HG03159 (cell line): ENCODE measurements at regions not wholly inside any gene's neighbourhood (a gene's known extent, or its start where the extent isn't known, plus 50 kb on each side); places are given as distances from the start of the nearest gene placed in this dataset.

Experiments used
- ATAC-seq: cut with Tn5 transposase; IDR thresholded peaks from one replicate; pipeline ENCODE4 v1.9.1; 2021; ENCODE audit warnings: mild to moderate bottlenecking, moderate library complexity; ENCODE audit not compliant: unreplicated experiment

- ATAC-seq: no peak
These were observed 328.1 kb downstream of the SMAD2 start for GRCh38 chr18:47602273-47602897.

DNA sequence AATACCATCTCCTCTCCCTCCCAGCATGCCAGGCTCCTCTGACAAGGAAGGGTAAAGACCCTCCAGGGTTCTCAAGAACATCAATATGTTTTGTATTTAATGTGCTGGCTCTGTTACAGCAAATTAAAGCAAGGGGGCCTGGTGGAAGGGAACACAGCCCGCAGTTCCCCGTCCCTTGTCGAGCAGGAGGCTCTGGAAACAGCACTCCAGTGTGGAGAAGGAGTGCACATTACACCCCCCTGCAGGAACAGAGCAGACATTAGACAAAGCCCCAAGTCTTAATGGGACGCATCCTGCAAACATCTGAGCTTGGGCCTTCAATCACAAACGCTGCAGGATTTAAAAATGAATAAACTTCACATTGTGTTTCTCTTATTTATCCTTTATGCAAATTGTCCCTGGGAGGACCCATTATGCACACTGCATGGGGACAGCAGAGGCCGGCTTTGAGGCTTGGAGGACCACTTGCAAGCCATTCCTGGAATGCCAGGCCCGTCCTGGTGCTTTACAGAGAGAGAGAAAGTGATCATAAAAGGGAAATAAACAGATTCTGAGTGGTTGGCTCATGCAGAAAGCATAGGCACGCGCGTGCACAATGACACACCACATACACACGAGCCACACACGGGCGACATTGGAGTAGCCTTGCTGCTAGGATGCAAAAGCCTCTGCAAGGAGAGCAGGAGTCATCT is 328.7 kb downstream of the SMAD2 start:
- no peak for ATAC-seq

DNA sequence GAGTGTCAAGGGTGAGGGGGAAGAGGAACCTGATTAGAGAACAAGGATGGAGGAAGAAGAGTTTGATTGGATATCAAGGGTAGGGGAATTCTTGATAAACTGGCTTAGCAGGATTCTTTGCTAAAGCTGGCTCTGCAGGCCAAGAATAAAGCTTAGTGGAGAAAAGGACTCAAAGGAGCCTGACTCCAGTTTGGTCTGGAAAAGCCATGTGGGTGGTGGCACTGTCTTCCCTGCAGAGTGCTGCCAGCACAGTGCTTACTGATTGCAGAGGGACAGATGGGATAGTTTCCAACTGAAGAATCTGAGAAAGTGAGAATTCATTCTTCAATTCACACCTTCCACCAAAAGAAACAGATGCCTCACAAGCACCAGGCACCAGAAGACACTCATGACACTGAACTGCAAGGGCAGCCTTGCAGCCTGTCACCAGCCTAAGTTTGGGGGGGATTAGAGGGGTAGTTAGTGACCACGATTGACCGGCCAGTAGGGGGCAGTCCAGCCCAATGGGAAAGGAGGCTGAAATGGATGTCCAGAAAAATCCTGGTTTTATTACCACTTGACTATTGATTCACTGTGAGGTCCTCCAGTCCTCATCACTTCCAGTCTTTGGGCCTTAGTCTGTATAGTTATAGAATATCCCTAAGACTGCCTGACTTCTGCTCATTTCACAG is 334.5 kb downstream of the SMAD2 start:
- ATAC-seq: no peak

GRCh38 chr18:47594621-47595086 is 335.8 kb downstream of the SMAD2 start:
- ATAC-seq: no peak

GRCh38 chr18:47593744-47594472 is 336.6 kb downstream of the SMAD2 start:
- ATAC-seq: no peak

- no peak for ATAC-seq
These were observed 339.0 kb downstream of the SMAD2 start for GRCh38 chr18:47591429-47591828.

- no peak for ATAC-seq
These were observed 336.1 kb upstream of the SKOR2 start for GRCh38 chr18:47587587-47587986.

GRCh38 chr18:47586418-47587070 is 335.1 kb upstream of the SKOR2 start:
- no peak for ATAC-seq

DNA sequence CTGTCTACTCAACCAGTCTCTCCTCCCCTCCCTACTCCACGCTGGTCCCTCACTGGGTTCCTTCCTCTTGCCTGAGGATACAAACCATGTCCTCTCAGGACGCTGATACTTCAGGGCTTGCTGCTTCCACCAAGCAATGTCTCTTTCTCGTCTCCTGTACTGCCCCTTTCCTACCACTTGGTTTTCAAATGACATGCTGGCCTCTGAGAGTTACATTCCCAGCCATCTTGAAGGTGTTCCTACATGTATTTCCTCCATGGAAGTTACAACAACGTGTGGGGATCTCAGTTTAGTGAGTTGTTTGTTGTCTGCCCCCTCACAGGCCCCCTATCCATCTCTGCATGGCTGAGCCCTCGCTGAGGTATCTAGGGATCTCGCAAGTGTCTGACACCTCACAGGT is 334.5 kb upstream of the SKOR2 start:
- no peak for ATAC-seq

DNA sequence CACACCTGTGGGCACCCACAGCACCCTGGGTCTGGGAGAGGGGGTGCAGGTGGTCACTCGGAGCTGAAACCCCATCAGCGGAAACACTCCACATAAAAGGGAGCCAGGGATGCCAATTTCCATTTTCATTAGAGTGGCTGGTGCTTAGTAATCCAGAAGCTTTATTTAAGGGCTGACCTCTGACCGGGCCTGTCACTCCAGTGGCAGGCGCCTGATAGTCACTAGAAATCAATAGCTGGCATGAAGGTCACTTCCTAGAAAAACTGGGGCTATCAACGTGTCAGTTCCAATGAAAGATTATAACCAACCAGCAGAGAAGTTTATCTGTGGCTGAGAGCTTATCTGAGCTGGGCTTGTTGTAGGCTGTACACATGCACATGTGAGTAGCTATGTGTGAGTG is 333.7 kb upstream of the SKOR2 start:
- ATAC-seq: no peak

DNA sequence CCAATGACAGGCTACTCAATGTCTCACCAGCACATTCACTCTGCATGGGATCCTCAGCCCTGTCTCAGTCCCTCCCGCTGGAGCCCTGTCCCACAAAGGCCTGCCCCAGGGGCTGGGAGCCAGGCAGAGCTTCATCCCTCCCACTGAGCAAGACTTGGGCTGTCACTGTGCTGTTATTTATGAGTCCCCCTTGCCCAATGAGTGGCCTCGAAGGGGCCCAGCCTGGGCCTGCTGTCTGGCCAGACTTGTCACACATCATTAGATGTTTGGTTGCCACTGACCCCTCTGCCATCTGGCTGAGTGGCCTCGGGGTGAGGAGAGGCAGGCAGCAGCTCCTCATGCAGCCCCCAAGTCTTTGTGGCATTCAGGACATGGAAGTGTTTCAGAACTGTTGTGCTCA is 330.6 kb upstream of the SKOR2 start:
- ATAC-seq: no peak

DNA sequence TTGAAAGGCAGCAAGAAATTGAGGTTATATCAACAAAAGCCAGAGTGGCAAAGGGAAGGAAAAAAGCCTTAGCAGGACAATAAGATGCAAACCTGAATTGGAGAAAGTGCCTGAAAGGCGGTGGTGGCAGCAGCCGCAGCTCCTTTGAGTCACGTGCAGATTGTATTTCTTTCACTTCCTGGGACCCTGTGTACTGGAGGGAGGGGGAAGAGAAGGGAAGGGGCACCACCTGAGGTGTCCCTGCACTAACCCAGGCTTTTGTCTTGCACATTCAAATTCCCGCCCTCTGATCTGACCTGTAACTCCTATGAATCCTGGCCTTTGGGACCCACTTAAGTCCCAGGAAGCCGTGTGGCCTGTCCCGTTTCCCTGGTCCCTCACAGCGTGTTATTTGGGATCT is 326.1 kb upstream of the SKOR2 start:
- ATAC-seq: no peak

DNA sequence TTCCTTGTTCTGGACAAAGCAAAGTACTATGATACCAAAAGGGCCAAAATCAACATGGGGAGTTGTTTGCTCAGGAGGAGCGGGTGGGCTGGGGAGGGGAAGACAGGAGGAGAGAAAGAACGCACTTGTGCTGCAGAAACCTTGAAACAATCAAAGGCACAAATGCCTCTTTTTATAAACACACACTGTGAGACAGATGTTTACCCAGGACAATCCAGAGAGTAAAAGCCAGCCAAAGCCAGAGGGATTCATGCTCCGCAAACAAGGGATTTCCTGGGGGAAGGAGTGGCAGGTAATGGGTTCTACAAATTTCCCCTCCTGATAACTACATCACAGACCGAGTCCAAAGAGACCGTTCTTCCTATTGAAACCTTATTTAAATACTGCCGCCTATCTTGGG is 323.5 kb upstream of the SKOR2 start:
- ATAC-seq: no peak

- no peak for ATAC-seq
These were observed 320.5 kb upstream of the SKOR2 start for GRCh38 chr18:47571957-47572356.

DNA sequence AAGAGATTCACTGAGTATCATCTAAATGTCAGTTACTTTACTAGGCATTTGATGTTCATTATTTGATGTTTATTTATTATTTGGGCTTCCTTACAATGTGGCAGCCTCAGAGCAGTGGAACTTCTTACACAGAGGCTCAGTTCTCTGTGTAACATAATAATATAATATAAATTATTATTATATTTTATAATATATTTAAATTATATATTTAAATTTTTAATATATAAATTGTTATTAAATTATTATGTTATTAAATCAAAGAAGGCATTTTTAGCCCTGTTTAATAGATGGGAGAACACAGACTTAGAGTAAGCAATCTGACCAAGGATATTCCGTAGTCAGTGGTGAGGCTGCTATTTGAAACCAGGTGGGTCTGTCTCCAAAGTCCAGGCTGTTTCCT is 315.3 kb upstream of the SKOR2 start:
- no peak for ATAC-seq

DNA sequence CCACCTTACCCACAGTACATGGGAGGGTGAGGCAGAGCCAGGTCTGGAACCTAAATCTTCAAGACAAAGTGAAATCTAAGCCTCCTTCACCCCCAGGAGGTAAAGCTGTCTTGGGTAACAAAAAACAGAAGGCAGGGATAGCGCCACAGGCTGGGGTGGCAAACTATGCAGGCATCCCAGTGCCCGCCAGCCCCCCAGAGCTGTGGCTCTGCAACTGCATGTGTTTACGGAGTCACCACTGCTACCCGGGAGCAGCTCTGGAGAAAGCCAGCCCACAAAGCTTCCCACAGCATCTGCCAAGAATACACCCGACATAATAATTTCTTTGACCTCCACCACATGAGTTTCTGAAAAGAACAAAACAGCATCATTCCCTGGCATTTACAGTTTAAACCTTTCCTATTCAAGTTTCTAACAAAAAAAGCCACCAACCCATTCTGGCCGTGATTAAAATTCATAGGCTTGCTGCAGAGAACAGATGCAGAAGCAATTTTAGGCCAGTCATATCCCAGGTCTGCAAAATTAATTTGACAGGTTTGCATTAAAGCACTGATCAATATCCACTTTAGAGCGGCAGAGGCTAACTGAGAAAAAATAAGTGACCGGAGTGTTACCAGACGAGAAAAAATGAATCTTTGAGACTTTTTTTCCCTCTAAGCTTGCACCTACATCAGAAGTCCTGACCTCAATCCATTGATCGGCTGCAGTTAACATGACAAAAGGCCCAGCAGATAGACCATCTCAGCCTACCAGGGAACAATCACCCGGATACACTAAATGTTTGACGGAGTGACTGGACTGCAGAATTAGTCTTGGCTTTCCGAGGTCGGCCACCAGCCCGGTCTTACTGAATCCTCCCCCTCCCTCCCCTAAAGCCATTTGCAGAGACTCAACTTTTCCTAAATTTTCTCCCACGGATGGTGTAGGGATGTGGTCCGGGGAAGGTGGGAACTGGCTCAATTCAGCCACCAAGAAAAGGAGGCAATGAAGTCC is 309.6 kb upstream of the SKOR2 start:
- no peak for ATAC-seq

GRCh38 chr18:47558110-47558750 is 306.8 kb upstream of the SKOR2 start:
- peak; percentile 81 for ATAC-seq

DNA sequence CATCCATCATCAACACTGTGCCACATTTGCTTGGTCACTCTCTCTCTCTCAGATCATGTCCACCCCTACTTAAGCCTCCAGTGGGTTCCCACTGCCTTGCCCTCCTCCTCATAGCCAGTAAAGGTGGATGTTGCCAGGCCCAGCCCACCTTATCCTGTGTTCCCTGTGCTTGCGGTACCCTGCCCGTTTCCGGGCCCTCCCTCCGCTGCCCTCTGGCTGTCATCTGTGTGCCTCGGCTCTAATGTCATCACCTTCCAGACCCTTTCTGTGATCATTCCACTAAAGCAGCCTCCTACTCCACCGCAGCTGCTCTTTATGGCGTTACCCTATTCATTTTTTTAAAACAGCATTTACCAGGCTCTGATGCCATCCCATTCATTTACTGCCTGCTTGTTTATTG is 305.7 kb upstream of the SKOR2 start:
- no peak for ATAC-seq

DNA sequence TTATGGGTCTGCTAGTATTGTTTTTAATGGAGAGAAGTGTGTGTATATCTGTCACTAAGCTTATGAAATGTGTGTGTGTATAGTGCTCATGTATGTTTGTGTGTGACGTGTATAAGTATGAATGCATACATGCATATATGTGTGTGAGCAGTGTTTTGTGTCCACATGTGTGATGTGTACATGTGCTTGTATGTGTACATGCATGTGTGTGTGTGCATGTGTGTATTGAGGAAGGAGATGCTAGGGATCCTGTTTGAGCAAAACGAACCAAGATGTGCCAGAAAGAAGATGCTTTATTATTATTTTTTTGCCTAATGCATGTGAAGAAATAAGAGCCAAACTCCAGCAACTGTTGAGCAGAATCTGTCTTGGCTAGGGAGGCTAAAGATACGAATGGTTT is 301.3 kb upstream of the SKOR2 start:
- no peak for ATAC-seq
